PC-9 (cell line): ENCODE measurements at regions not wholly inside any gene's neighbourhood (a gene's known extent, or its start where the extent isn't known, plus 50 kb on each side); places are given as distances from the start of the nearest gene placed in this dataset.

Experiments
- BruUV-seq: library from RNA; stranded (reverse); fragments of 400-500 nt; replicated peaks from 2 replicates; lab custom pipeline; 2021; lab: Mats Ljungman, UMichigan
- CTCF ChIA-PET: fragments of 300-600 bp; sonication (Branson Sonifier 250); formaldehyde crosslinking; loops from one replicate; lab custom pipeline; 2022; ENCODE audit warnings: antibody characterized with exemption; lab: Charles Lee
- POLR2A ChIA-PET: fragments of 300-600 bp; sonication (Branson Sonifier 250); formaldehyde crosslinking; loops from one replicate; lab custom pipeline; 2022; ENCODE audit warnings: antibody characterized with exemption; ENCODE audit not compliant: unreplicated experiment; lab: Charles Lee
- DNase-seq, 2 experiments: peaks; one replicate each; pipeline versions ENCODE4 v3.0.0 to v3.0.0-alpha.2; 2015 to 2022; ENCODE audit warnings: mixed read lengths in 1 of 2
- H2AFZ ChIP-seq: fragments of 200-600 bp; sonication (generic); 2 replicates; pipeline ENCODE4 v1.8.1; 2017; ENCODE audit warnings: antibody characterized with exemption
- H3F3A ChIP-seq: fragments of 200-600 bp; sonication (generic); 2 replicates; pipeline ENCODE4 v1.8.1; 2017; ENCODE audit warnings: antibody characterized with exemption, mild to moderate bottlenecking, low read depth; ENCODE audit not compliant: insufficient read depth
- H3K27ac ChIP-seq: fragments of 200-600 bp; sonication (generic); 2 replicates; pipeline ENCODE4 v1.6.1; 2016; ENCODE audit warnings: mixed run types
- H3K27me3 ChIP-seq: fragments of 200-600 bp; sonication (generic); 2 replicates; pipeline ENCODE4 v1.6.1; 2016; ENCODE audit warnings: low read depth, mixed run types; ENCODE audit not compliant: insufficient read depth
- H3K36me3 ChIP-seq: fragments of 200-600 bp; sonication (generic); 2 replicates; pipeline ENCODE4 v1.6.1; 2016; ENCODE audit warnings: low read depth, mixed run types
- H3K4me1 ChIP-seq: fragments of 200-600 bp; sonication (generic); replicated peaks from 2 replicates; pipeline ENCODE4 v1.6.1; 2016; ENCODE audit warnings: mixed run types; ENCODE audit not compliant: insufficient read depth
- H3K4me2 ChIP-seq: fragments of 200-600 bp; sonication (generic); 2 replicates; pipeline ENCODE4 v1.6.1; 2017; ENCODE audit warnings: mixed run types
- H3K4me3 ChIP-seq: fragments of 200-600 bp; sonication (generic); 2 replicates; pipeline ENCODE4 v1.6.1; 2016; ENCODE audit warnings: mixed run types
- H3K79me2 ChIP-seq: fragments of 200-600 bp; sonication (generic); 2 replicates; pipeline ENCODE4 v1.6.1; 2017; ENCODE audit warnings: low read depth, mixed run types
- H3K9me2 ChIP-seq: fragments of 200-600 bp; sonication (generic); 2 replicates; pipeline ENCODE4 v1.8.1; 2017; ENCODE audit warnings: mild to moderate bottlenecking; ENCODE audit not compliant: insufficient read depth
- H3K9me3 ChIP-seq: fragments of 200-600 bp; sonication (generic); 2 replicates; pipeline ENCODE4 v1.8.1; 2016; ENCODE audit warnings: low read depth; ENCODE audit not compliant: insufficient read depth
- H4K20me1 ChIP-seq: fragments of 200-600 bp; sonication (generic); 2 replicates; pipeline ENCODE4 v1.8.1; 2017; ENCODE audit not compliant: insufficient read depth
- EZH2 ChIP-seq: fragments of 200-600 bp; sonication (generic); IDR thresholded peaks from 2 replicates; pipeline ENCODE4 v1.8.0; 2017; ENCODE audit warnings: antibody characterized with exemption, low read depth
- intact Hi-C: fragments of 100-400 bp; cut with micrococcal nuclease; formaldehyde crosslinking; loops from one replicate; pipeline ENCODE4 v1.10.0; 2022; ENCODE audit not compliant: unreplicated experiment
- TF ChIP-seq, protein P1 (sequence below): fragments of 200-600 bp; sonication (generic); conservative IDR thresholded peaks from 2 replicates; pipeline ENCODE4 v1.6.1; 2017; ENCODE audit warnings: mixed run types, antibody characterized with exemption, mild to moderate bottlenecking, moderate library complexity

DNA sequence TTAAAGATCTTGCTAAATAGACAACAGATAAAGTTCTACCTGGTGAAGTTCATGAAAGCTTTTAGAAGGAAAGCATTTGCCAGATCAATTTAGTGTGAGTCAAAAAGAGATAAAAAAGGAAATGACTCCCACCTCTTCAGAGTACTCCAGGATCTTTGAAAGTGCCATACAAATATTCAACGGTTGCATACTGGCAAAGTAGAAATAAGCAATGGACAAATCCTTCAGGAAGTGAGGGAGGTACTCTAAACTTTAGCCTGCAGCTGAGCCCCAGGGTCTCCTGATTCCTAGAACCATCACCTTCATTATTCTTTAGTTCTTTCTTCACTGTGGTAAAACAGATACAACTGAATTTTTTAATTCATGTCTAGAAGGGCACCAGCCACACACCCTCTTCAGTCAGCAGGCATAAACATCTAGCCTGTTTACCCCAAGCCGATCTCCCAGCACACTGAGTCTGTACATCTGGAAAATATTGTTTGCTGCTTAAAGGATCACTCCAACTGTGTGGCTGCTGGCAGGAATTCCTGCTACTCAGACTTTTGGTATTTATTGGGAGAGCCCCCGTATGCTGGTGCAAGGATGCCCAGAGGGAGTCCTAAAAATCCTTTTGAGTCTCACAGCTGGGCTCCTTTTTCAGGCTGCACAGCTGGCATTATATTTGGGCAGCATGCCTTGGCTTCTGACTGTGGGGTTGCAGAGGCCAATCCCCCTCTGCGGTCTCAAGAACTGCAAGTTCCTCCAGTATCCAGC lies 72.3 kb upstream of the SESTD1 start:
- intact Hi-C loops = no loop called here
- H3K27ac ChIP-seq = no peak overlapping the region
- no peaks in the 10 kb centered on the region for H3K9me2 ChIP-seq
- no peaks in the 10 kb centered on the region for H3K27me3 ChIP-seq
- no peaks in the 10 kb centered on the region for H3K79me2 ChIP-seq
- DNase-seq = no peak
- no peak for TF ChIP-seq EZH2
- TF ChIP-seq, protein P1, sequence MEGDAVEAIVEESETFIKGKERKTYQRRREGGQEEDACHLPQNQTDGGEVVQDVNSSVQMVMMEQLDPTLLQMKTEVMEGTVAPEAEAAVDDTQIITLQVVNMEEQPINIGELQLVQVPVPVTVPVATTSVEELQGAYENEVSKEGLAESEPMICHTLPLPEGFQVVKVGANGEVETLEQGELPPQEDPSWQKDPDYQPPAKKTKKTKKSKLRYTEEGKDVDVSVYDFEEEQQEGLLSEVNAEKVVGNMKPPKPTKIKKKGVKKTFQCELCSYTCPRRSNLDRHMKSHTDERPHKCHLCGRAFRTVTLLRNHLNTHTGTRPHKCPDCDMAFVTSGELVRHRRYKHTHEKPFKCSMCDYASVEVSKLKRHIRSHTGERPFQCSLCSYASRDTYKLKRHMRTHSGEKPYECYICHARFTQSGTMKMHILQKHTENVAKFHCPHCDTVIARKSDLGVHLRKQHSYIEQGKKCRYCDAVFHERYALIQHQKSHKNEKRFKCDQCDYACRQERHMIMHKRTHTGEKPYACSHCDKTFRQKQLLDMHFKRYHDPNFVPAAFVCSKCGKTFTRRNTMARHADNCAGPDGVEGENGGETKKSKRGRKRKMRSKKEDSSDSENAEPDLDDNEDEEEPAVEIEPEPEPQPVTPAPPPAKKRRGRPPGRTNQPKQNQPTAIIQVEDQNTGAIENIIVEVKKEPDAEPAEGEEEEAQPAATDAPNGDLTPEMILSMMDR = no peak
- CTCF ChIA-PET = interaction anchor here (0.6 kb wide), 1 partner anchor 68 kb away, joined by 9 read pairs; no protein-coding TSS in a partner anchor
- no peaks in the 10 kb centered on the region for H3K9me3 ChIP-seq
- H3K4me2 ChIP-seq = no peak overlapping the region
- H3F3A ChIP-seq = peaks cover 9% of the 10 kb centered on the region; the same call in 1 of the 2 replicates
- no TSS peak for BruUV-seq
- H3K4me3 ChIP-seq = no peak overlapping the region
- no peak overlapping the region for H2AFZ ChIP-seq
- POLR2A ChIA-PET = no interaction called here
- H4K20me1 ChIP-seq = no peaks in the 10 kb centered on the region
- peaks cover 24% of the 10 kb centered on the region for H3K4me1 ChIP-seq
- no peaks in the 10 kb centered on the region for H3K36me3 ChIP-seq

DNA sequence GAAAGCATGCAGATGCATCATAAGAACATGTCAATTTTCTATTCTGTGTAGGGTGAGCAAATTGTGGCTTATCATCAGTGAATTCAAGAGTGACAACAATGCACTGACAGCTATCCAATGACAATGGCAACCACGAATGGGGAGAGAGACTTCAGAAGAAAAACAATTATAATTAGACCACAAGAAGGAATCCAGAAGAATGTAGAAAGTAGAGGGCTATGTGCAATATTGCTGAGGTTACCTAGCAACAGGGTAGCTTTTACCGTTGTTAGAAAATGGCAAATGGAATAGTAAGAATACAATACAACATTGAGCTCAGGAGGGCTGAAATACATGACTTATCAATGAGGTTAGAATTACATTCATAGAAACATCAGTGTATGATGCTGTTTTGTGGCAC lies 71.1 kb upstream of the SESTD1 start:
- CTCF ChIA-PET = no interaction called here

GRCh38 chr2:179332903-179333302 lies 68.3 kb upstream of the SESTD1 start:
- Histone ChIP-seq H3K4me3 (no peak overlapping the region), H2AFZ (no peak overlapping the region), H4K20me1 (no peaks in the 10 kb centered on the region), H3K27ac (no peak overlapping the region), H3K9me3 (no peaks in the 10 kb centered on the region; the same call in 1 of the 2 replicates), H3K4me1 (peaks cover 17% of the 10 kb centered on the region), H3K4me2 (peak overlapping the region; percentile 7), H3K36me3 (no peaks in the 10 kb centered on the region), H3K27me3 (no peaks in the 10 kb centered on the region), H3K79me2 (no peaks in the 10 kb centered on the region), H3K9me2 (no peaks in the 10 kb centered on the region), H3F3A (peaks cover 9% of the 10 kb centered on the region; the same call in 1 of the 2 replicates)
- ChIA-PET POLR2A (interaction anchor here (0.7 kb wide), 1 partner anchor 60 kb away, joined by 4 read pairs; no protein-coding TSS in a partner anchor), CTCF (interaction anchor here (0.6 to 0.9 kb wide), 2 partner anchors 11 to 93 kb away, joined by 3 to 4 read pairs; no protein-coding TSS in a partner anchor)
- no peak for TF ChIP-seq EZH2
- TF ChIP-seq, protein P1 = no peak
- peak; percentile 38 to 86 for DNase-seq
- no TSS peak for BruUV-seq
- intact Hi-C loops = loop anchor here (1.0 kb wide), 1 partner anchor 65 kb away; no protein-coding TSS in a partner anchor

More for the DNA sequence above, 71.1 kb upstream of the SESTD1 start:
- H3K4me2 ChIP-seq = no peak overlapping the region
- TF ChIP-seq EZH2 = no peak
- TF ChIP-seq, protein P1 = no peak
- H4K20me1 ChIP-seq = no peaks in the 10 kb centered on the region
- no peak overlapping the region for H2AFZ ChIP-seq
- H3K27me3 ChIP-seq = no peaks in the 10 kb centered on the region
- no peaks in the 10 kb centered on the region for H3K9me2 ChIP-seq
- POLR2A ChIA-PET = interaction anchor here (0.5 kb wide), 1 partner anchor 40 kb away, joined by 7 read pairs; no protein-coding TSS in a partner anchor
- peaks cover 9% of the 10 kb centered on the region; the same call in 1 of the 2 replicates for H3F3A ChIP-seq
- no TSS peak for BruUV-seq
- no peaks in the 10 kb centered on the region for H3K79me2 ChIP-seq
- DNase-seq = no peak
- no peak overlapping the region for H3K27ac ChIP-seq
- H3K4me3 ChIP-seq = no peak overlapping the region
- H3K4me1 ChIP-seq = peaks cover 24% of the 10 kb centered on the region
- no peaks in the 10 kb centered on the region for H3K36me3 ChIP-seq
- no peaks in the 10 kb centered on the region for H3K9me3 ChIP-seq
- intact Hi-C loops = no loop called here
